B cell (primary cell): ENCODE measurements at regions not wholly inside any gene's neighbourhood (a gene's known extent, or its start where the extent isn't known, plus 50 kb on each side); places are given as distances from the start of the nearest gene placed in this dataset.

Experiments used
- ATAC-seq: fragments of 200-7000 bp; cut with Tn5 transposase; one replicate; pipeline ENCODE4 v1.10.0; 2021; ENCODE audit warnings: low read depth, mild to moderate bottlenecking, moderate number of reproducible peaks, moderate library complexity
- CTCF ChIA-PET: fragments of 350-600 bp; sonication (Branson Sonifier 250); formaldehyde crosslinking; loops from one replicate; lab custom pipeline; 2021; ENCODE audit warnings: antibody characterized with exemption, inconsistent platforms; lab: Charles Lee
- POLR2A ChIA-PET: fragments of 350-600 bp; sonication (Branson Sonifier 250); formaldehyde crosslinking; loops from one replicate; lab custom pipeline; 2021; ENCODE audit warnings: antibody characterized with exemption; lab: Charles Lee
- DNase-seq: peaks from one replicate; pipeline ENCODE4 v3.0.0; 2013
- H2AFZ ChIP-seq: 2 replicates; pipeline ENCODE4 v1.6.1; 2012; ENCODE audit warnings: mild to moderate bottlenecking, low read depth, low read length; ENCODE audit not compliant: insufficient read depth, poor library complexity, severe bottlenecking
- H3K27ac ChIP-seq, 2 donors: 1 replicate in 1 of 2; 2 replicates in 1 of 2; pipeline ENCODE4 v1.5.1; 2012 to 2013; ENCODE audit warnings: low read length in 2 of 2, mild to moderate bottlenecking in 2 of 2, moderate library complexity in 1 of 2
- H3K27me3 ChIP-seq, 4 experiments: fragments of 200-600 bp in 1 of 4; sonication (generic) in 1 of 4; replicated peaks in 1 of 4; 1 replicate in 2 of 4; 2 replicates in 2 of 4; pipeline versions ENCODE4 v1.6.1 to v1.7.0; 2013 to 2016; ENCODE audit warnings: low read length in 3 of 4, mild to moderate bottlenecking in 2 of 4, mixed read lengths in 1 of 4, moderate library complexity in 1 of 4; ENCODE audit not compliant: insufficient read depth in 4 of 4, control insufficient read depth in 3 of 4; ENCODE audit errors: control extremely low read depth in 1 of 4
- H3K36me3 ChIP-seq, 2 experiments: replicated peaks in 1 of 2; 1 replicate in 1 of 2; 2 replicates in 1 of 2; pipeline versions ENCODE4 v1.6.1 to v1.7.1; 2013; ENCODE audit warnings: low read length in 1 of 2; ENCODE audit not compliant: insufficient read depth in 2 of 2, control insufficient read depth in 1 of 2; ENCODE audit errors: control extremely low read depth in 1 of 2, extremely low read depth in 1 of 2
- H3K4me1 ChIP-seq, 2 donors: fragments of 200-600 bp in 1 of 2; sonication (generic) in 1 of 2; 1 replicate in 1 of 2; 2 replicates in 1 of 2; pipeline versions ENCODE4 v1.5.1 to v1.6.1; 2013 to 2017; ENCODE audit warnings: low read length in 2 of 2; ENCODE audit not compliant: control insufficient read depth in 2 of 2, insufficient read depth in 2 of 2
- H3K4me2 ChIP-seq: replicated peaks from 2 replicates; pipeline ENCODE3; 2012; ENCODE audit warnings: mild to moderate bottlenecking, low read depth, low read length; ENCODE audit not compliant: poor library complexity, severe bottlenecking
- H3K4me3 ChIP-seq, 5 experiments: fragments of 200-600 bp in 1 of 5; sonication (generic) in 1 of 5; 1 replicate in 3 of 5; 2 replicates in 2 of 5; pipeline versions ENCODE4 v1.5.1 to v1.7.0; 2011 to 2016; ENCODE audit warnings: low read length in 4 of 5, mild to moderate bottlenecking in 4 of 5, low read depth in 2 of 5, control low read depth in 1 of 5, moderate library complexity in 1 of 5; ENCODE audit not compliant: insufficient read depth in 1 of 5; ENCODE audit errors: control extremely low read depth in 1 of 5, extremely low read depth in 1 of 5
- H3K79me2 ChIP-seq: fragments of 200-600 bp; sonication (generic); one replicate; pipeline ENCODE4 v1.6.0; 2016; ENCODE audit warnings: low read length; ENCODE audit not compliant: control insufficient read depth, insufficient read depth
- H3K9ac ChIP-seq: fragments of 200-600 bp; sonication (generic); 2 replicates; pipeline ENCODE4 v1.6.1; 2017; ENCODE audit warnings: mild to moderate bottlenecking, low read length, moderate library complexity
- H3K9me3 ChIP-seq, 3 donors: one replicate each; pipeline versions ENCODE4 v1.6.1 to v1.7.1; 2013; ENCODE audit warnings: low read length in 2 of 3; ENCODE audit not compliant: control insufficient read depth in 2 of 3, insufficient read depth in 1 of 3; ENCODE audit errors: control extremely low read depth in 1 of 3
- H4K20me1 ChIP-seq: 2 replicates; pipeline ENCODE4 v1.6.0; 2012; ENCODE audit warnings: mild to moderate bottlenecking, low read length; ENCODE audit not compliant: insufficient read depth, control insufficient read depth, poor library complexity, severe bottlenecking
- H3K27ac Mint-ChIP-seq: one replicate; pipeline ENCODE4 v1.8.0; 2021; ENCODE audit warnings: mixed read lengths
- H3K27me3 Mint-ChIP-seq: one replicate; pipeline ENCODE4 v1.8.0; 2021; ENCODE audit warnings: mixed read lengths
- H3K4me1 Mint-ChIP-seq: one replicate; pipeline ENCODE4 v1.8.0; 2021; ENCODE audit warnings: mixed read lengths
- H3K4me3 Mint-ChIP-seq: one replicate; pipeline ENCODE4 v1.8.0; 2021; ENCODE audit warnings: mixed read lengths
- H3K9me3 Mint-ChIP-seq: one replicate; pipeline ENCODE4 v1.8.0; 2022; ENCODE audit warnings: mixed read lengths; ENCODE audit not compliant: insufficient read depth
- EZH2 ChIP-seq: IDR thresholded peaks from 2 replicates; pipeline ENCODE4 v1.6.1; 2012; ENCODE audit warnings: borderline replicate concordance, low read depth, mild to moderate bottlenecking, moderate library complexity, low read length; ENCODE audit not compliant: insufficient read depth, poor library complexity, severe bottlenecking
- WGBS: methylation state at CpG from one replicate; pipeline ENCODE4 v1.1.5; 2013; ENCODE audit warnings: missing lambda C conversion rate; ENCODE audit not compliant: insufficient coverage; 5-methylcytosine and 5-hydroxymethylcytosine counted together
- intact Hi-C: fragments of 100-400 bp; cut with micrococcal nuclease; formaldehyde crosslinking; loops from one replicate; pipeline ENCODE4 v1.10.0; 2022
- TF ChIP-seq, protein P1 (sequence below): fragments of 200-600 bp; IDR thresholded peaks from one replicate; pipeline ENCODE4 v1.8.0; 2022; ENCODE audit warnings: antibody characterized with exemption, mild to moderate bottlenecking

GRCh38 chr11:38543986-38544385, 1946.0 kb upstream of the RAG2 start:
- no peak overlapping the region for H2AFZ ChIP-seq
- no peaks in the 10 kb centered on the region for H3K4me1 Mint-ChIP-seq
- H3K4me2 ChIP-seq: no peak overlapping the region
- intact Hi-C loops: no loop called here
- no peaks in the 10 kb centered on the region for H3K4me1 ChIP-seq
- CTCF ChIA-PET: no interaction called here
- H3K27ac ChIP-seq: no peak overlapping the region
- no peak overlapping the region for H3K9ac ChIP-seq
- H3K36me3 ChIP-seq: no peaks in the 10 kb centered on the region
- no peaks in the 10 kb centered on the region for H3K79me2 ChIP-seq
- WGBS: 100% methylated on average over 3 of the region's 3 CpGs
- TF ChIP-seq, protein P1, sequence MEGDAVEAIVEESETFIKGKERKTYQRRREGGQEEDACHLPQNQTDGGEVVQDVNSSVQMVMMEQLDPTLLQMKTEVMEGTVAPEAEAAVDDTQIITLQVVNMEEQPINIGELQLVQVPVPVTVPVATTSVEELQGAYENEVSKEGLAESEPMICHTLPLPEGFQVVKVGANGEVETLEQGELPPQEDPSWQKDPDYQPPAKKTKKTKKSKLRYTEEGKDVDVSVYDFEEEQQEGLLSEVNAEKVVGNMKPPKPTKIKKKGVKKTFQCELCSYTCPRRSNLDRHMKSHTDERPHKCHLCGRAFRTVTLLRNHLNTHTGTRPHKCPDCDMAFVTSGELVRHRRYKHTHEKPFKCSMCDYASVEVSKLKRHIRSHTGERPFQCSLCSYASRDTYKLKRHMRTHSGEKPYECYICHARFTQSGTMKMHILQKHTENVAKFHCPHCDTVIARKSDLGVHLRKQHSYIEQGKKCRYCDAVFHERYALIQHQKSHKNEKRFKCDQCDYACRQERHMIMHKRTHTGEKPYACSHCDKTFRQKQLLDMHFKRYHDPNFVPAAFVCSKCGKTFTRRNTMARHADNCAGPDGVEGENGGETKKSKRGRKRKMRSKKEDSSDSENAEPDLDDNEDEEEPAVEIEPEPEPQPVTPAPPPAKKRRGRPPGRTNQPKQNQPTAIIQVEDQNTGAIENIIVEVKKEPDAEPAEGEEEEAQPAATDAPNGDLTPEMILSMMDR: no peak
- no peak for TF ChIP-seq EZH2
- POLR2A ChIA-PET: no interaction called here
- ATAC-seq (no peak), DNase-seq (no peak)
- no peaks in the 10 kb centered on the region for H3K27me3 Mint-ChIP-seq
- H3K9me3 ChIP-seq: no peaks in the 10 kb centered on the region
- H3K4me3 Mint-ChIP-seq: no peak overlapping the region
- no peaks in the 10 kb centered on the region for H4K20me1 ChIP-seq
- H3K4me3 ChIP-seq: no peak overlapping the region
- H3K27ac Mint-ChIP-seq: no peak overlapping the region
- H3K9me3 Mint-ChIP-seq: no peaks in the 10 kb centered on the region
- H3K27me3 ChIP-seq: no peaks in the 10 kb centered on the region

GRCh38 chr11:38543311-38543710, 1945.3 kb upstream of the RAG2 start:
- CTCF ChIA-PET: no interaction called here
- H3K4me3 ChIP-seq: no peak overlapping the region
- H4K20me1 ChIP-seq: no peaks in the 10 kb centered on the region
- intact Hi-C loops: no loop called here
- TF ChIP-seq EZH2: no peak
- H3K4me1 ChIP-seq: no peaks in the 10 kb centered on the region
- no peak overlapping the region for H2AFZ ChIP-seq
- no peaks in the 10 kb centered on the region for H3K9me3 Mint-ChIP-seq
- no peak overlapping the region for H3K9ac ChIP-seq
- H3K79me2 ChIP-seq: no peaks in the 10 kb centered on the region
- no peak for DNase-seq
- H3K36me3 ChIP-seq: no peaks in the 10 kb centered on the region
- no peak overlapping the region for H3K27ac Mint-ChIP-seq
- H3K4me1 Mint-ChIP-seq: no peaks in the 10 kb centered on the region
- no peak for ATAC-seq
- H3K4me3 Mint-ChIP-seq: no peak overlapping the region
- H3K27me3 Mint-ChIP-seq: no peaks in the 10 kb centered on the region
- POLR2A ChIA-PET: no interaction called here
- H3K27ac ChIP-seq: no peak overlapping the region
- no peak overlapping the region for H3K4me2 ChIP-seq
- no CpG with 5 or more reads among the region's 1 CpG for WGBS
- H3K27me3 ChIP-seq: no peaks in the 10 kb centered on the region
- no peaks in the 10 kb centered on the region for H3K9me3 ChIP-seq
